Head of caudate nucleus (tissue), 42 donors: ENCODE measurements at regions not wholly inside any gene's neighbourhood (a gene's known extent, or its start where the extent isn't known, plus 50 kb on each side); places are given as distances from the start of the nearest gene placed in this dataset.
"Not testable (repeated sequence)": the region's sequence is repeated elsewhere in the genome, so short reads cannot be mapped to it uniquely, and the experiment has no call there.

Experiments
- DNase-seq, 42 donors: peaks; one replicate each; pipeline versions ENCODE4 v3.0.0 to v3.0.0-alpha.2; 2020 to 2021; ENCODE audit warnings: mixed read lengths in 7 of 42
- intact Hi-C: fragments of 100-400 bp; cut with DNase I; formaldehyde crosslinking; loops from one replicate; pipeline ENCODE4 v1.15.0; 2022

DNA sequence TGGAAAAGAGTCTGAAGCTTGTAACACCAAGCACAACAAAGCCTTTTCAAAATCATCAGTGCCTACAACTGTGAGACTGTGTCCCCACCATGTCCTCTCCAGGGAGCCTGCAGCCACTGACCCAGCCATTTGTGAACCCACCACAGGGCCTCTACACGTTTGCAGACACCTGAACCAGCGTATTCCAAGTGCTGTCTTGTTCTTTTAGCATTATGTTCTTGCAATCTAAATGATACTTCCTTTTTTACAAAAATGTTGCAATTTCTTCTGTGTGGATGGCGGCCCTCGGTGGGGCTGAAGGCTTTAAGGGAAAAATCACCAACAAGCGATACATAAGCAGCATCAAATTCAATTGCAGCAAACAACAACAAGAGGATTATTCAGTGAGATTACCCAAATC is 403.2 kb upstream of the MGMT start:
- DNase-seq, result peak in 1 of 42 donors; percentile 3

GRCh38 chr10:129066529-129066928 is 400.5 kb upstream of the MGMT start:
- peak in 1 of 42 donors; percentile 17 for DNase-seq
- intact Hi-C loops, result not testable (repeated sequence)

More for the DNA sequence above, 403.2 kb upstream of the MGMT start:
- intact Hi-C loops, result no loop called here

- DNase-seq, intact Hi-C loops: not testable (repeated sequence)
Measured at GRCh38 chr10:129071411-129071810, 395.6 kb upstream of the MGMT start.

DNA sequence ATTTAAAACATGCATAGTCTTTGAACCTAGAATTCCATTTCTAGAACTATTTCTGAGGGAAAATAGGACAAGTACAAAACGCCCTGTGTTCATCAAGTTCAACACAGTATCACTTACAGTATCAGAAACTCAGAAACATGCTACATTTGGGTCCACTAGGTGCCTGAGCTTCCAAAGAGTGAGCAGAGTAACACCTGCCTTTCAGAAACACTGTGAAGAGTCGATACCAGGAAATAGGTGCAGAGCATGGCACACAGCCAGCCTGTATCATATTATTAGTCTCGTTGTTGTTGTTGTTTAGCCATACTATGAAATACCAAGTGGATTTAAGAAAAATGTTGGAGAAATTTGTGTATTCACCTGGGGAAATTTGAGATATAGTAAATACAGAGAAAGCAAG is 392.1 kb upstream of the MGMT start:
- intact Hi-C loops, result no loop called here
- DNase-seq, result peak in 1 of 42 donors; percentile 18

DNA sequence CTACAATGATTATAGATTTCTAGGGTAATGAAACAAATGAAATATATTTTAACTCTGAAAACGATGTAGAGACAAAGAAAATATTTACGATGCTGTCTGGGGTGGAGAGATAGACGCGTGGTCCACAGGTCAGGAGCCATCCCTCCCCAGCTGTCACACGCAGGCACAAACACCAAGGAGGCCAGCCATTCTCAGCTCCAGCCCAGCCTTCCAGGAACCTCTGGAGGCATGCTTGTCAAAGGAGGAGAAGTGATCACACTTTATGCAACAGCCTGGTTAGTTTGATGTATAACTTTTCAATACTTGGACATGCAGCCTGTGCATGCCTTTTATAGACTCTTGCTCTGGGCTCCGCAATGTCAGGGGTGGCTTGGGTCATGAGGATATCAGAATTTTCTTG is 391.5 kb upstream of the MGMT start:
- intact Hi-C loops, result no loop called here
- DNase-seq, result peak in 1 of 42 donors; percentile 35

DNA sequence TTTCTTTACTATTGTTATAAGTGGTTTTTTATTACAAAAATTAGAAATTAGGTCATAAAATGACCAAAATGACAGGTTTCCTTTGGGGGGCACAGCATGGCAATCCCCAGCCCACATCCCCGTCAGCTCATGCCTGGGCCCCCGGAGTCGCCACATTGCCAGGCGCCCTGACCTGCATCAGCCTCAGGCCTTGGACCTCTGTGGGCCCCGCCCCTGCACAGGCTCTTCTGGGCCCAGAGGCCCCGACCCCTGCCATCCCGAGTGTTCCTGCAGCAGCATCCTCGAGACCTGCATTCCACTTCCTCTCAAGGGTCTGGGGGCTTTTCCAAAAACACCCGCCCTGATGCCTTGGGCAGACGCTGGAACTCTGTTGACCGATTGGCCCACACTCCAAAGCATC is 391.1 kb upstream of the MGMT start:
- intact Hi-C loops, result no loop called here
- peak in 1 of 42 donors; percentile 34 for DNase-seq

GRCh38 chr10:129078346-129078745 is 388.7 kb upstream of the MGMT start:
- intact Hi-C loops, result no loop called here
- peak in 1 of 42 donors; percentile 35 for DNase-seq

GRCh38 chr10:129078746-129079145 is 388.3 kb upstream of the MGMT start:
- intact Hi-C loops, result no loop called here
- peak in 1 of 42 donors; percentile 29 for DNase-seq

GRCh38 chr10:129079705-129080104 is 387.3 kb upstream of the MGMT start:
- intact Hi-C loops, result no loop called here
- DNase-seq, result peak in 23 of 42 donors; percentile 14 to 63 (median 32)

GRCh38 chr10:129085811-129086210 is 381.2 kb upstream of the MGMT start:
- intact Hi-C loops, result no loop called here
- no peak for DNase-seq

- DNase-seq, result peak in 1 of 42 donors; percentile 36
- intact Hi-C loops, result no loop called here
Measured at GRCh38 chr10:129089341-129089740, 377.7 kb upstream of the MGMT start.

DNA sequence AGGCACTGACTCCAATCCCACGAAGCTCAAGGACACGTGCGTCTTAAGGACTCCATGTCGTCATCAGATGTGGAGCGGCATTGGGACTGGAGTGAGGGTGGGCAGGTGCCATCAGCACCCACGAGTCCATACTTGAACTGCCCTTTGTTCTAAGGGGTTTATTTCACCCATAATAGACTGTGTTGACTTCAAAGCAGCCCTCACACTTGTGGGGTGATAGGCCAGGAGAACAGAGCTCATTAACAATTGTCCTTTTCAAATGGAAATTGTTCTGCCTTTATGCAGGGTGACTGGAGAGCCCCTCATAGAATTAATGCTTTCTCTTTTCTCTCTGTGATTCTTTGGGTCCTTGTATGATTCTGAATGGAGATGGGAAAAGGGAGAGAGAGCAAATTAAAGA is 376.9 kb upstream of the MGMT start:
- intact Hi-C loops, result no loop called here
- DNase-seq, result peak in 1 of 42 donors; percentile 9

- DNase-seq, result peak in 1 of 42 donors; percentile 30
- intact Hi-C loops, result no loop called here
Measured at GRCh38 chr10:129090618-129091366, 376.2 kb upstream of the MGMT start.

DNA sequence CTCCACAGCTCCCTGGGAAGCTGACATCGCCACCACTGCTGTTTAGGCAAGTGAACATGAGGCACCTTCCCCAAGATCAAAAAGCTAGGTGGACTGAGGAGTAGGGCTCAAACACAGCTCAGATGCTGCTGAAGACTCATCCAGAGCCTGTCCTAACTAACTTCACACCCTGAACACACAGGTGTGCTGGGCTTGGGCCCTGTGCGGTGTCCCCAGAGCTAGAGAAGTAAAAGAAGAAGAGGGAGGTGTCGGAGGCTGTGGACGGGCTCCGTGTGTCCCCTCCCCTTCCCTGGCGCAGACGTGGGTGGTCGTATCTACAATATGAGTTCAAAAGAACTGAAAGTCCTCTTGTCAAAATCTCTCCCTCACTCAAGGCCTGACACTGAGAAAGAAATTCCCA is 373.4 kb upstream of the MGMT start:
- intact Hi-C loops, result no loop called here
- DNase-seq, result peak in 1 of 42 donors; percentile 12

- intact Hi-C loops, result no loop called here
- peak in 2 of 42 donors; percentile 8 to 14 for DNase-seq
Measured at GRCh38 chr10:129094233-129094632, 372.8 kb upstream of the MGMT start.

DNA sequence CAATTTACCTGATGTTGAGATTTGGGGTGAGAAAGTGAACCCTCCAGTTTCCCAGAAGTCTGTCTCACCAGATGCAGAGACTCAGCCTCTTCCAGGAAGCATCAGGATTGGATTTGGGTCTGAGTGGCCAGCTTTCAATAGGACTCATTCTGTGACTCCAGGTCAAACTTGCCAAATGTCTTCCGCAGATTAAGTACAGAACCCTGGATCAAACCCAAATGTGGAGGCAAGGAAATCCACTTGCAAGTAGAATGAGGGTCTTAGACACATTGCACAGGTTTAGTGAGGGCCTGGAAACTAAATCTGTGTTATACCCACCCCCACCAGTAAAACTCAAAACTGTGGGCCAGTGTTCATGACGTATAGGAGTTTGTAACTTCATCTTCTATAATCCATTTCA is 372.2 kb upstream of the MGMT start:
- intact Hi-C loops, result no loop called here
- peak in 1 of 42 donors; percentile 13 for DNase-seq

DNA sequence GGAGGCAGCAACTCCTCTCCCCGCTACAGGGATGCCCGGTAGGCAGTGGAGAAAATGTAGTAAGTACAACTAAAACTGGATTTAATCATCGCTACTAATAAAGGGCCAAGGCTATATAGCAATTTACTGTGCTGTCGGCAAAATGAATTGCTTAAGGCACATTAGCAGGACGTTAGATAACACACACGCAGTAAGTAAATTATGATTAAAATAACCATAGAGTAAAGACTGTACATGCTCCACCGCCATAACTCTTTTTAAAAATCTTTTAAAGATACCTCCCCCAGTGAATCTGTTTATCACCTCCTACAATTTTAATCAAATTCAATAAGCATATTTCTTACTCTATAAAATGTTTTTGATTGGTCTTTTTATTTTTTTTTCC is 371.4 kb upstream of the MGMT start:
- DNase-seq, result peak in 1 of 42 donors; percentile 7

GRCh38 chr10:129096065-129096984 is 370.7 kb upstream of the MGMT start:
- DNase-seq, result peak in 3 of 42 donors; percentile 3 to 25 (median 16)
- intact Hi-C loops, result no loop called here

More for the DNA sequence above, 371.4 kb upstream of the MGMT start:
- intact Hi-C loops, result no loop called here

GRCh38 chr10:129097776-129098330 is 369.2 kb upstream of the MGMT start:
- DNase-seq, result peak in 1 of 42 donors; percentile 3
- intact Hi-C loops, result no loop called here

DNA sequence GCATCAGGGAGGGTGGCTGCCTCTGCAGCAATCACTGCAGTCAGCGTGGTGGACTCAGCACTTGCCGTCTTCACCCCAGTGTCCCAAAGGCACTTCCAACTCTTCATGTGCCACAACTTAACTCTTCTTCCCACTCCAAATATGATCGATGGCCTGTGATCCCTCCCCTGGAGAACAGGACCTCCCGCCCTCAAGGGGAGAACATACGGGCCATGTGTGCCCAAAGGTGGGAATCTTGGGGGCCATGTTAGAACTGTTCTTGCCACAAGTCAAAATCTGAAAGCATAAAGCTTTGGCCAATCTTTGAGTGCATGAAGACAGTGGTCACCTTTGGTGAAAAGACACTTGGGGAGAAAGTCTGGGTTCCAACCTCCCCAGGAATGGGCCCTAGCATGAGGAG is 368.5 kb upstream of the MGMT start:
- intact Hi-C loops, result no loop called here
- DNase-seq, result peak in 1 of 42 donors; percentile 29
